ENCODE measurements at regions not wholly inside any gene's neighbourhood (a gene's known extent, or its start where the extent isn't known, plus 50 kb on each side); places are given as distances from the start of the nearest gene placed in this dataset.

DNA sequence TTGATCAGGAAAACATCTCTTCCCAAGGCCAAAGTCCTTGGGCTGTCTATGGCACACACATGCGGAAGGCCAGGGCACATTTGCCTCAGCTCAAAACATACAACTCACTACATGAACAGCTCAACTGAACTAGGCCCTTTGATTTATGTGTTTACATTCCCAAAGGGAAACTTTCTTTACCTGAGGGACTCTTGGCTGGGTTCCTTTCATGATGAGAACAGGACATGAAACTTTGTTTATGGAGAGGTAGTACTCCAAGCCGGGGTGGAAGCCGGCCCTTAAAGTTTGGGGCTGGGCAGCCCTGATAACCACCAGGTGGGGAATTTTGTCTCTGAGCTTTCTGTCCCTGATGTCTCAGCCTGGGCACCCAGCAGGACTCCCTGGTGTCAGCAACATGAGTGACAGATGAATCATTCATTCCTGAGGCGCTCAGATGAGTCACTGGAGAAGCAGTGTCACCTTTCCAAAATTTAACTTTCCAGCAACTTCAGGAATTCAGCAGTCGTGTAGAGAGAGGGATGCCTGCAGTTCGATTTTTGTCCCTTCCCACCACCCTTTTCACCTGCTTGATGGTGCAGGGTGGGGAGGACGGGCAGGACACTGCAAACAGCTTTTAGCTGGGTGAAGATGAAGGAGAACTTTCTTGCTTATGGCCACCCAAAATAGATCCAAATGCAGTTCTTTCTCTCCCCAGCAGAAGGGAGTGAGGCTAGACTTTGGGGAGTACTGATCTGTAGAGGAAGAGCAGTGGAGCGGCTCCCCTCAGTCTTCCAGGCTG is 331.6 kb downstream of the DYSF start:
- TF ChIP-seq GATA1 (IDR thresholded peaks at IDR 0.05; ENCODE audit: low read depth, low read length) (no peak), POLR2A (IDR thresholded peaks at IDR 0.05; ENCODE audit: low read length) (no peak)
- no peak for DNase-seq

DNA sequence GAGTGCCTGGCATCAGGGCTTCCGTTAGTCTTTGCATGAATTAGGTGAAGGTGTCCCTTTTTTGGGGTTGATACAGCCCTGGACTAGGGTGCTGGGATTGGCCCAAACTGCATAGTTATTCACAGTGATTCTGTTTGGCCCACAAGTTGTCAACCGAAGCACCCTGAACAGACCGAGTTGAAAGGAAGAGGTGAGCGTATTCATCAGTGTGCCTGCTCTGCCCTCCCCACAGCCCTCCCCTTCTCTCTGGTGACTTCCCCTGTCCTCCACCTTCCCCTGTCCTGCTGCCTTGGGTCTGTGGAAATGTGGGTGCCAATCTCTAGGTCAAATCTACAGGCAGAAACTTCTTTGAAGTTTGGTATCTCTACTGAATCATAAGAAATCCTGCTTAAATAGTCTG is 330.5 kb downstream of the DYSF start:
- TF ChIP-seq GATA1 (IDR thresholded peaks at IDR 0.05; ENCODE audit: low read depth, low read length): no peak
- no peak for TF ChIP-seq POLR2A (IDR thresholded peaks at IDR 0.05; ENCODE audit: low read length)
- no peak for DNase-seq

GRCh38 chr2:71783215-71783614 is 329.9 kb downstream of the DYSF start:
- TF ChIP-seq POLR2A (IDR thresholded peaks at IDR 0.05; ENCODE audit: low read length) (no peak), GATA1 (IDR thresholded peaks at IDR 0.05; ENCODE audit: low read depth, low read length) (no peak)
- DNase-seq: no peak

GRCh38 chr2:71782323-71782722 is 329.0 kb downstream of the DYSF start:
- no peak for TF ChIP-seq GATA1 (IDR thresholded peaks at IDR 0.05; ENCODE audit: low read depth, low read length)
- no peak for TF ChIP-seq POLR2A (IDR thresholded peaks at IDR 0.05; ENCODE audit: low read length)
- DNase-seq: no peak

DNA sequence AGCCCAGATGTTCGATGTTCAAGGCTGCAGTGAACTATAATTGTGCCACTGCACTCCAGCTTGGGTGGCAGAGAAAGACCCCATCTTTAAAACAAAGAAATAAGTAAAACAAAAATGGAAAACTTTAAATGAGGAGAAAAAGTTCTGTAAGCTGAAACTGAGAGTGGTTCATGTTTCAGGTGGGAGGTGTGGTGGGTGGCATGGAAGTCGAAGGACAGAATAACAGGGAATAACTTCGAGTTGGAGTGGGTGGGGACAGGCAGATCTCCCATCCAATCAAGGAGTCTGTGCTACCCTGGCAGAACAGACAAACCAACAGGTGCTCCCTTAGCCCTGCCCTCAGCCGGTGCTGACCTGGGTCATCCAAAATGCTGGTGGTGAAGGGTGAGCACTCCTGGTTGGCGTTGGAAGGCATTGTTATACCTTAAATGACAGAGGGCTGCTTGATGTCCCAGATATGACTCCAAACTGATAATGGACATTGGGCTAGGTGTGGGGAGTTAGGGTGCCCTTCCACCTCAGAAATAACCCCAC is 328.4 kb downstream of the DYSF start:
- no peak for DNase-seq

DNA sequence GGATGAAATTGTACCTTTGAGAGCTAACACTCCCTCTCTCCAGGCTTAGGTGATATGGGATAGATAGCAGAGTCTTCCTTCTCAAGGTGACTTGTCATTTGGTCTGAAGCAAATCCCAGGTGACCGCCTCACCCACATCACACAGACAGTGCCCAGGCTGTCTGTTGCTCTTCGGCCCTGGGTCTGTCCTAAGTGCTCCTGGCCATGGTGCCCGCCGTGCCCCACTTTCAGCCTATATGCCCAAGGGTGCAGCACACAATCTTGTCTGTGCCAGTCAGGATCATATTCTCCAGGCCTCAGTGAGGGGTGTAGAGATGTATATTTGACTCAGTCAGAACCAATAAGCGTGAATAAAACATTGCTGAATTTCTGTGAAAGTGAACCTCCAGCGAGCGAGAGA is 326.8 kb downstream of the DYSF start:
- no peak for TF ChIP-seq GATA1 (IDR thresholded peaks at IDR 0.05; ENCODE audit: low read depth, low read length)
- TF ChIP-seq POLR2A (IDR thresholded peaks at IDR 0.05; ENCODE audit: low read length): no peak
- DNase-seq: no peak

More for the DNA sequence above, 328.4 kb downstream of the DYSF start:
- no peak for TF ChIP-seq POLR2A (IDR thresholded peaks at IDR 0.05; ENCODE audit: low read length)
- no peak for TF ChIP-seq GATA1 (IDR thresholded peaks at IDR 0.05; ENCODE audit: low read depth, low read length)

GRCh38 chr2:71779774-71780105 is 326.4 kb downstream of the DYSF start:
- TF ChIP-seq GATA1 (IDR thresholded peaks at IDR 0.05; ENCODE audit: low read depth, low read length): no peak
- no peak for TF ChIP-seq POLR2A (IDR thresholded peaks at IDR 0.05; ENCODE audit: low read length)
- DNase-seq: no peak

GRCh38 chr2:71778936-71779773 is 325.8 kb downstream of the DYSF start:
- TF ChIP-seq POLR2A (IDR thresholded peaks at IDR 0.05; ENCODE audit: low read length) (no peak), GATA1 (IDR thresholded peaks at IDR 0.05; ENCODE audit: low read depth, low read length) (no peak)
- no peak for DNase-seq

- TF ChIP-seq GATA1 (IDR thresholded peaks at IDR 0.05; ENCODE audit: low read depth, low read length) (no peak), POLR2A (IDR thresholded peaks at IDR 0.05; ENCODE audit: low read length) (no peak)
- no peak for DNase-seq
Observed at GRCh38 chr2:71778514-71778913, 325.2 kb downstream of the DYSF start.

- no peak for TF ChIP-seq GATA1 (IDR thresholded peaks at IDR 0.05; ENCODE audit: low read depth, low read length)
- TF ChIP-seq POLR2A (IDR thresholded peaks at IDR 0.05; ENCODE audit: low read length): no peak
- no peak for DNase-seq
Observed at GRCh38 chr2:71777946-71778345, 324.6 kb downstream of the DYSF start.

- no peak for DNase-seq
- no peak for TF ChIP-seq POLR2A (IDR thresholded peaks at IDR 0.05; ENCODE audit: low read length)
- no peak for TF ChIP-seq GATA1 (IDR thresholded peaks at IDR 0.05; ENCODE audit: low read depth, low read length)
Observed at GRCh38 chr2:71776227-71776626, 322.9 kb downstream of the DYSF start.

DNA sequence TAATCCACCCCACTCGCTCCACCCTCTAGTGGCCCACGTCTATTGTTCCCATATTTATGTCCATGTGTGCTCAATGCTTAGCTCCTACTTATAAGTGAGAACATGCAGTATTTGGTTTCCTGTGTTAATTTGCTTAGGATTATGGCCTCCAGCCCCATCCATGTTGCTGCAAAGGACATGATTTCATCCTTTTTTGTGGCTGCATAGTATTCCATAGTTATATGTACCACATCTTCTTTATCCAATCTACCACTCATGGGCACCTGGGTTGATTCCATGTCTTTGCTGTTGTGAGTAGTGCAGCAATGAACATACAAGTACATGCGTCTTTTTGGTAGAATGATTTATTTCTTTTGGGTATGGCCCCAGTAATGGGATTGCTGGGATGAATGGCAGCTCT is 319.9 kb downstream of the DYSF start:
- TF ChIP-seq POLR2A (IDR thresholded peaks at IDR 0.05; ENCODE audit: low read length) (no peak), GATA1 (IDR thresholded peaks at IDR 0.05; ENCODE audit: low read depth, low read length) (no peak)
- no peak for DNase-seq

- DNase-seq: no peak
- TF ChIP-seq GATA1 (IDR thresholded peaks at IDR 0.05; ENCODE audit: low read depth, low read length) (no peak), POLR2A (IDR thresholded peaks at IDR 0.05; ENCODE audit: low read length) (no peak)
Observed at GRCh38 chr2:71772510-71773172, 319.3 kb downstream of the DYSF start.

DNA sequence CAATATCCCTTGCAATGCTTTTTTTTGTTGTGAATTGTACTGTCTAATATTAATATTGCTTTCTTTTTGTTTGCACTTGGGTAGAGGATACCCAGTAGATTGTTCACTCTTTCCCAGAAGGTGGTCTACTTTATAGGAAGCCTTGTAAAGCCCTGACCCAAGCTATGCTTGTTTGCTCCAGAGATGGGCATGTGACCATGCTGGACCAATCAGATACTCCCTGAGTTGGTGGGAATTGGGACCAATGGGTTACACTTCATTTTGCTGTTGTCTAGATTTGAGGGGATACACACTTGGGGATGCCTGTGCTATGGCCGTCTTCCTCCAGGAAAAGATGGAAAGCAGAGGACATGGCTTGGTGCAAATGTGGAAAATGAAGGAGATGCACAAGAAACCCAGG is 314.3 kb downstream of the DYSF start:
- DNase-seq: no peak

More for the DNA sequence above, 314.3 kb downstream of the DYSF start:
- TF ChIP-seq GATA1 (IDR thresholded peaks at IDR 0.05; ENCODE audit: low read depth, low read length) (no peak), POLR2A (IDR thresholded peaks at IDR 0.05; ENCODE audit: low read length) (no peak)
